Activated CD8-positive, alpha-beta memory T cell treated with anti-CD3 and anti-CD28 coated beads, Interleukin-2, amount 10 ng/mL, durations not matched to agents 7 days and 5 days (primary cell): ENCODE measurements at regions not wholly inside any gene's neighbourhood (a gene's known extent, or its start where the extent isn't known, plus 50 kb on each side); places are given as distances from the start of the nearest gene placed in this dataset.
"Not testable (repeated sequence)": the region's sequence is repeated elsewhere in the genome, so short reads cannot be mapped to it uniquely, and the experiment has no call there.

ENCODE experiments used
- ATAC-seq: fragments of 150-1000 bp; cut with Tn5 transposase; one replicate; pipeline ENCODE4 v1.10.0; 2021; ENCODE audit warnings: moderate library complexity
- CTCF ChIA-PET: fragments of 350-600 bp; sonication (Branson Sonifier 250); formaldehyde crosslinking; loops from one replicate; lab custom pipeline; 2021; ENCODE audit warnings: antibody characterized with exemption; lab: Charles Lee
- DNase-seq: peaks from one replicate; pipeline ENCODE4 v3.0.0-alpha.2; 2020
- H3K27ac Mint-ChIP-seq: one replicate; pipeline ENCODE4 v1.8.0; 2021; ENCODE audit warnings: mild to moderate bottlenecking, mixed read lengths
- H3K27me3 Mint-ChIP-seq: one replicate; pipeline ENCODE4 v1.8.0; 2021; ENCODE audit warnings: mixed read lengths
- H3K36me3 Mint-ChIP-seq: one replicate; pipeline ENCODE4 v1.8.0; 2021; ENCODE audit warnings: mild to moderate bottlenecking, mixed read lengths
- H3K4me1 Mint-ChIP-seq: one replicate; pipeline ENCODE4 v1.8.0; 2021; ENCODE audit warnings: mixed read lengths
- H3K4me3 Mint-ChIP-seq: one replicate; pipeline ENCODE4 v1.8.0; 2021; ENCODE audit warnings: mild to moderate bottlenecking, moderate library complexity, mixed read lengths
- H3K9me3 Mint-ChIP-seq: one replicate; pipeline ENCODE4 v1.8.0; 2022; ENCODE audit warnings: low read depth, mixed read lengths

DNA sequence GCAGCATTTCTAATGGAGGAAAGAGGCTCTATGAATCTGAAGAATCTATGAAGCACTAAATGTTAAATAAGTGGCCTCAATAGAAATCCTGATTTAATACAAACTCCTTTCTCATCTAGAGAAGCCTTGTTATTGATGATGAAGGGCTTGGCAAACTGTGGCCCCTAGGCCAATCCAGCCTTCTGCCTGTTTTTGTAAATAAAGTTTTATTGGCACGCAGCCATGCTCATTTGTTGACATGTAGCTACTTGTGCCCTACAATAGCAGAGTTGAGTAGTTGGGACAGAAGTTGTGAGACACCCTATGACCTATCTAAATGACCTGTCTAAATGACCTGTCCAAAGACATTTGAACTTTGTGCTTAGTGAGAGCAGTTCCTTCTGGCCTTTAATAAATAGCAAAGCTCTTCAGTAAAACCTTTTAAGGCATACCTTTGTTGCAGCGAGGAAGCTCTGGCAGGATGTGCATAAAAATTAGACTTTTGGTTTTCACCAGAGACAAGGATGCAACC is 484.4 kb upstream of the SPRED2 start:
- DNase-seq (no peak), ATAC-seq (no peak)
- H3K4me1 Mint-ChIP-seq, result no peaks in the 10 kb centered on the region
- no peak overlapping the region for H3K27ac Mint-ChIP-seq
- CTCF ChIA-PET, result no interaction called here
- H3K36me3 Mint-ChIP-seq, result no peaks in the 10 kb centered on the region
- H3K9me3 Mint-ChIP-seq, result no peaks in the 10 kb centered on the region
- H3K27me3 Mint-ChIP-seq, result no peaks in the 10 kb centered on the region
- H3K4me3 Mint-ChIP-seq, result no peak overlapping the region

DNA sequence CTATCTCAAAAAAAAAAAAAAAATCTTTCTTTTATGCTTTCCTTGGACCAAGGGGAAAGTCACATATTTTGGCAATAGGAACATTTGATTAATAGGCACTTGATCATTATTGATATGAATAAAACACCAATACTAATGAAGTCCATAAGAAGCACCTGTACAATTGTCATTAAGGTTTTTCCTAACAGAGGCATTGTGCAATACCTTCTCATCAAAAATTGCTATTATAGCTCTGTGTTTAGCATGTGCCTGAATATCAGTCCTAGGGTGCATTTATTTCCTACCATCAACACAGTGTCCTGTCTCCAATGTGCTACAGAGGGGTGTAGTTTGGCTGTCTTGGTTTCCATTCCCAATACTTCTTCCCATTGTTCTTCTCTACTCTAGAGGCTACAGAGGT is 483.8 kb upstream of the SPRED2 start:
- H3K9me3 Mint-ChIP-seq, result no peaks in the 10 kb centered on the region
- no peaks in the 10 kb centered on the region for H3K27me3 Mint-ChIP-seq
- CTCF ChIA-PET, result no interaction called here
- no peak overlapping the region for H3K27ac Mint-ChIP-seq
- no peaks in the 10 kb centered on the region for H3K36me3 Mint-ChIP-seq
- no peaks in the 10 kb centered on the region for H3K4me1 Mint-ChIP-seq
- no peak for ATAC-seq
- no peak for DNase-seq
- no peak overlapping the region for H3K4me3 Mint-ChIP-seq

DNA sequence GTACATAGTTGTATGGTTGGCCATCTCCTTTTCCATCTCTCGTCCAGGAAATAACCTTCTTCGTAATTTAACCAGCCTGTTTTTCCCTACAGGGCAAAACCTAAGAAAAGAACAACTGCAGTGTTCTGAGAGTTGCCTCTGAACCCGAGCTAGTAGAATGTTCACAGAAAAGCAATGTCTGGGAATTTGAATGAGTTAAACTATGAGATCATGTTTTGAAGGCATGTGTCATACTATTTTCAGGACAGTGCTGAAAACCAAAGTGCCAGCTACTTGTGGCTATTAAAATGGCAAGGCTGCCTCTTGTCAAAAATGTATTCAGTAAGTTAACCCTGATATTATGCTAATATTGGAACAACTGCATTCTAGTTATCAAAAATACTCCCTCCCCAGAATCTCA is 482.9 kb upstream of the SPRED2 start:
- Mint-ChIP-seq H3K36me3 (no peaks in the 10 kb centered on the region), H3K9me3 (no peaks in the 10 kb centered on the region), H3K4me3 (no peak overlapping the region), H3K27ac (no peak overlapping the region), H3K27me3 (no peaks in the 10 kb centered on the region), H3K4me1 (no peaks in the 10 kb centered on the region)
- DNase-seq (no peak), ATAC-seq (no peak)
- CTCF ChIA-PET, result no interaction called here

DNA sequence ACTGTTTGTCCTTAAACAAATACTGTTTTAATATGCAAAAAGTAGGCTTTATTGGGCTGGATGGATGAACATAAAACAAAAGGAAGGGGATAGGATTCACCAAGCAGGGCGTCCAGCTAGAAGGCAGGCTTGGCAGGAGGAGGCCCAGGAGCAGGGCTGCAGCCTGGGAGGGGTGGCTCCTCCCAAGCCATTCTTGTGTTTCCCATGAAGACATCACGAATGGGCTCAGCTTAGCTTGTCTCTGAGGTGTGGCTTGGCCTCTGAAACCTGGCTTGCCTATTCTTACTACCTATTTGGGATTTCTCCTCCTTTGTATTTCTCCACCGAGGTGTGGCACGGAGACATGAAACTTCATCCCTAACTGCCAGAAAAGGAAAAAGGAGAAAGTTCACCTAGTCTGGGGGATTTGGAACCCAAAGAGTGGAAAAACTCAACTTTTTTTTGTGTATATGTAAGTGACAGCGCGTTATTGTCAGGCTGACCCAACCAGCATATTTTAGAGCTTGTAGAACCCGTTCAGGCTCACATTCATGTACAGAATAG is 481.9 kb upstream of the SPRED2 start:
- Mint-ChIP-seq H3K27me3 (no peaks in the 10 kb centered on the region), H3K4me1 (no peaks in the 10 kb centered on the region), H3K4me3 (no peak overlapping the region), H3K27ac (no peak overlapping the region), H3K36me3 (no peaks in the 10 kb centered on the region), H3K9me3 (no peaks in the 10 kb centered on the region)
- ATAC-seq (no peak), DNase-seq (no peak)
- CTCF ChIA-PET, result no interaction called here

DNA sequence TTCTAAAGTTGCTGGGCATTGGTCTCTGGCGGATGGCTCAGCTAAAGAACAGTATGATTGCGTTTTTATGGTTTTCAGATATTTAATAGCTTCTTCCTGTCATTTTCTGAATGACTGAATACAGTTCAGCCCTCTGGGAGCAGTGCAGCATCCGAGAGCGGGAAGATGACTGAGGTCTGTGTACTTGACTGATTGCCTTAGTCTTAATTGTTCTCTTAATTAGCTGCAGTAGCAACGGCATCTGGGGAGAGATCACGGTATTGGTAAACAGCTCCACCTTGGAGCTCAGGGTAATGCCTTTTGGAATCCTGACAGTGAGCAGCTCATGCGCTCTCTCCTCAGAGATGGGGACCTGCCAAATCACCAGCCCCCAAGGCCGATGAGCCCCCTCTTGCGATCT is 481.4 kb upstream of the SPRED2 start:
- no peak for ATAC-seq
- CTCF ChIA-PET, result no interaction called here

DNA sequence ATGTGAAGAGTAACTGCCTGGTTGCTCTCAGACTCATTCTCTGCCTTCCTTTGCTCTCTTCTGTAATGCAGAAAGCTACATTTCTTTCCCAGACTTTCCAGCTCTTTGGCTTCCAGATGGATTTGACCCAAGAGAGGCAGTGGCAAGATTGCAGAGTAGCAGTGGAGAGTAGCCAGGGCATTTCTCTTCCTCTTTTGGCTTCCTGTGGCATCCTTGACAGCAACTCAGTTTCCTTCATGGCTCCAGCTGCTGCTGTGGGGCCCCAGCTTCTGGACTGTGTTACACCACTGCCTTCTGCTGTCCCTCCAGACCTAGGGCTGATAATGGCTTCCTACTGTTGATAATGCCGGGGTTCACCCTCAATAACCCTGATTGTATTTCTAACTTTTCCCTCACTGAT is 469.4 kb upstream of the SPRED2 start:
- no peaks in the 10 kb centered on the region for H3K27me3 Mint-ChIP-seq
- CTCF ChIA-PET, result no interaction called here
- H3K27ac Mint-ChIP-seq, result no peak overlapping the region
- H3K4me3 Mint-ChIP-seq, result no peak overlapping the region
- H3K36me3 Mint-ChIP-seq, result no peaks in the 10 kb centered on the region
- no peaks in the 10 kb centered on the region for H3K9me3 Mint-ChIP-seq
- DNase-seq (no peak), ATAC-seq (no peak)
- H3K4me1 Mint-ChIP-seq, result no peaks in the 10 kb centered on the region

More for the DNA sequence above, 481.4 kb upstream of the SPRED2 start:
- Mint-ChIP-seq H3K4me1 (no peaks in the 10 kb centered on the region), H3K4me3 (no peak overlapping the region), H3K27me3 (no peaks in the 10 kb centered on the region), H3K27ac (no peak overlapping the region), H3K9me3 (no peaks in the 10 kb centered on the region), H3K36me3 (no peaks in the 10 kb centered on the region)
- DNase-seq, result no peak

DNA sequence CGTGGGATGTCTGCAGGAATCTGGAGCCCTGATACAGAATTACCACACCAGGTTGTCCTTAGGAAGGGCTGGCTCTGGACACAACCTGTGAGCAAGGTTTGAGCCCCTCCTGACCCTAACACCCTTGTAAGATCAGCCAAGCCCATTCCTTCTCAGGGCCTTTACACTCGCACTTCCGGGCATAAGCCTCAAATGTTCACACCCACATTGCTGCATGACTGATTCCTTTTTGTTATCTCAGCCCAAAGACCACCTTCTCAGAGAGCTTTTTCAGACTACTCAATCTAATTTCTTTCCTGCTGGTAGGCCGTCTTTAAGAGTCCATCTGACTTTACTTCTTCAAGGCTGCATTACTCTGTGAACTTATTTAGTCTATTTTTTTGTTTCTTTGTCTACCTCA is 464.0 kb upstream of the SPRED2 start:
- no peaks in the 10 kb centered on the region for H3K4me1 Mint-ChIP-seq
- CTCF ChIA-PET, result no interaction called here
- no peak overlapping the region for H3K4me3 Mint-ChIP-seq
- H3K9me3 Mint-ChIP-seq, result no peaks in the 10 kb centered on the region
- ATAC-seq (no peak), DNase-seq (no peak)
- no peaks in the 10 kb centered on the region for H3K36me3 Mint-ChIP-seq
- no peak overlapping the region for H3K27ac Mint-ChIP-seq
- H3K27me3 Mint-ChIP-seq, result no peaks in the 10 kb centered on the region

DNA sequence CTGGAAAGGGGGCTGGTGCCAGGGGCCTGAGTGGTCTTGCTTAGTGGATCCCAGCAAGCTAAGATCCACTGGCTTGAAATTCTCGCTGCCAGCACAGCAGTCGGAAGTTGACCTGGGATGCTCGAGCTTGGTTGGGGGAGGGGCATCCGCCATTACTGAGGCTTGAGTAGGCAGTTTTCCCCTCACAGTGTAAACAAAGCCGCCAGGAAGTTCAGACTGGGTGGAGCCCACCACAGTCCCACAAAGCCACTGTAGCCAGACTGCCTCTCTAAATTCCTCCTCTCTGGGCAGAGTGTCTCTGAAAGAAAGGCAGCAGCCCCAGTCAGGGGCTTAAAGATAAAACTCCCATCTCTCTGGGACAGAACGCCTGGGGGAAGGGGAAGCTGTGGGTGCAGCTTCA is 457.7 kb upstream of the SPRED2 start:
- not testable (repeated sequence) for H3K27ac Mint-ChIP-seq

DNA sequence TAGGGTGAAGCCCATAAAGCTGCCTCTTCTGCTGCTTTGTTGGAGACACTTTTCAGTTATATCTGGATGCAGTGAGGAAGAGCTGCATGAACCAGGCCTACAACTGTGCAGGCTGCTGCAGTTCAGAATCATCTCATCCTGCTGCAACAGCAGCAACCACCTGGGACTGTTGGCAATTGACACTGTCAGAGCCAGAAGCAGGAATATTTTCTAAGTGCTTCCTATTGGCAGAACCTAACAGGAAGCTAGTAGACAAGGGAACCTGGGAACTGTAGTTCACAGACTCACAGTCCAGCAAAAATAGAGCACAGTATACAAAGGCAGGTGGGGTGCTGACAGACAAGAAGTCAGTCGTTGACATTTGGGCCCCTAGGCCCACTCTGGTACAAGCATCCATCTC is 452.9 kb upstream of the SPRED2 start:
- CTCF ChIA-PET, result no interaction called here
- Mint-ChIP-seq H3K4me3 (no peak overlapping the region), H3K27ac (no peak overlapping the region), H3K36me3 (no peaks in the 10 kb centered on the region), H3K9me3 (peaks cover 2% of the 10 kb centered on the region), H3K27me3 (no peaks in the 10 kb centered on the region), H3K4me1 (no peaks in the 10 kb centered on the region)
- DNase-seq (no peak), ATAC-seq (no peak)

More for the DNA sequence above, 457.7 kb upstream of the SPRED2 start:
- ATAC-seq, H3K4me1 Mint-ChIP-seq, H3K9me3 Mint-ChIP-seq, DNase-seq, CTCF ChIA-PET, H3K4me3 Mint-ChIP-seq, H3K36me3 Mint-ChIP-seq, H3K27me3 Mint-ChIP-seq: not testable (repeated sequence)

DNA sequence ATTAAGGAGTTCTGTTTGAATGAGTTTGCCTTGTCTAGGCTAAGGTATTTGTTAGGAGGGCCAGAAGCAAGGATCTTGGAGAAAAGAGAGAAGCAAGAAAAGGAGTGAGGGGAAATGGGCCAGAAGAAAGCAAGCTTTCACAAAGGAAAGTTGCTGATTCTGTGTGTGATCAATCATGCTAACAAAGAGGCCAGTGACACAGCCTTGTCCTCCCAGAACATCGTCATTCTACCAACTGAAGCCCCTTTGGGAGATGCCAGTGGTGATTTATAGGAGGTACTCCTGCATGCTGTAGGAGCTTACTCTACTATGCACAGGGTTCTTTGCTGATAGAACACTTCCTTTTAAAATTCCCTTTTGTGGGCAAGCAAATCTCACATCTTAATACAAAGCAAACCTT is 449.2 kb upstream of the SPRED2 start:
- H3K4me1 Mint-ChIP-seq, result no peaks in the 10 kb centered on the region
- H3K27ac Mint-ChIP-seq, result no peak overlapping the region
- DNase-seq (no peak), ATAC-seq (no peak)
- H3K36me3 Mint-ChIP-seq, result no peaks in the 10 kb centered on the region
- H3K27me3 Mint-ChIP-seq, result no peaks in the 10 kb centered on the region
- CTCF ChIA-PET, result no interaction called here
- no peak overlapping the region for H3K4me3 Mint-ChIP-seq
- no peaks in the 10 kb centered on the region for H3K9me3 Mint-ChIP-seq

DNA sequence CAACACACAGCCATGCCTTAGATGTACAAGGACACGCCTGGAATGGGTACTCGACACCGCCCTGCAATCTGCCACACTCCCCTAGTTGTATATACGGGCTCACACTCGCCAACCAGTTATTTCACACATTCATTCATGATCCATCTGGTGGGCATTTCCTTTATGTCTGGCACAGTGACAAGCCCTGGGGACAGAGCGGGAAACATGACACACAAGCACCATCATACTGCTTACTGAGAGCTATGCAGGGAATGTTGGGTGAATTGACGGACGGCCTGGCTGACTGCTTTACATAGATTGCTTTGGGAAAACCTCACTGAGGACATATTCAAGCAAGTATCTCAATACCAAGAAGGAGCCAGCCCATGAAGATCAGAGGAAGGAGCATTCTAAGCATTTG is 448.0 kb upstream of the SPRED2 start:
- CTCF ChIA-PET, result no interaction called here
- H3K27ac Mint-ChIP-seq, result no peak overlapping the region
- no peaks in the 10 kb centered on the region for H3K36me3 Mint-ChIP-seq
- no peaks in the 10 kb centered on the region for H3K27me3 Mint-ChIP-seq
- H3K4me1 Mint-ChIP-seq, result no peaks in the 10 kb centered on the region
- DNase-seq (no peak), ATAC-seq (no peak)
- no peak overlapping the region for H3K4me3 Mint-ChIP-seq
- no peaks in the 10 kb centered on the region for H3K9me3 Mint-ChIP-seq

DNA sequence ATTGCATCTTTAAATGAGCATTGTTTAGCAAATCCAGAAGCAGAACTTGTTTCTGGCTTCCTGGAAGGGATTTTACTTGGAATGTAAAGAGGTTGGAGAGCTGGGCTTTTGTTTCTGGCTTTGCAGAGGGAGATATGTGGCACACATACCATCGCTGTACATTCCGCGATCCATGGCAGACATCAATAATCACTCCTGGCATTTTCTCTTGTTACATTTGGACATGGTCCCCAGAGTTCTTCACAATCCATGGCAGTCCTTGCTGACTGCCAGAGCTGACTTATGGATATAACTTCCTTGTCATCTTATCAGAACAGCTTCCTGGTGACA is 445.6 kb upstream of the SPRED2 start:
- H3K4me1 Mint-ChIP-seq, result no peaks in the 10 kb centered on the region
- H3K27ac Mint-ChIP-seq, result no peak overlapping the region
- DNase-seq (no peak), ATAC-seq (no peak)
- CTCF ChIA-PET, result no interaction called here
- H3K36me3 Mint-ChIP-seq, result no peaks in the 10 kb centered on the region
- H3K9me3 Mint-ChIP-seq, result no peaks in the 10 kb centered on the region
- no peaks in the 10 kb centered on the region for H3K27me3 Mint-ChIP-seq
- no peak overlapping the region for H3K4me3 Mint-ChIP-seq

DNA sequence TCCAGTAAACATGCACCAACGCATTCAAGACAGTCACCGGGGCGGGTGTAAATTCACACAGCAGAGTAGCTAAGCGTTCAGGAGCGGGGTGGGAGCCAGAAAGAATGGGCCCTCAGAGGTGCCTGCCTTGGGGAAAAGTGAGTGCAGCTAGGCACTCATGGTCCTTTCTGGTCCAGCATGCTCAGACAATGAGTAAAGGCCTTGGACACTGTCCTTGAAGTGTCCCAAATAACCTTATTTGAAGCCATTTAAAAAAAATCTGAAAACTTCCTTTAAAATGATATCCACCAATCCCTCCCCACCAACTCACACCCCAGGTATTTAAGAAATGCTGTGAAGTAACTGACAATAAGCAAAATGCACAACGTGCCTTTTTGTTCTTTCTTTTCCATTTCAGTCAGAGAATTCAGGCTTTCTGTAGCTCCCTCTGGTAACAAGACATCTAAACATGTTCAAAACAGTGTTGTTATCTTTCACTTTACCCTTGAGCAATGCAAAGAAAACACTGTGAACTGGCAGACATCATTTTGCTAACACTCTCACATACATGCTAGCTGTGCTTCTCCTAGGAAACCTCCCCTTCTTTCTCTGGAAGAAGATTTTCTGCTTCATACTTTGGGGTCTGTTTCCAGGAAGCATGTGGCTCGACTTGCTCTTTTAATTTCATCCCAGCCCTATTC is 445.1 kb upstream of the SPRED2 start:
- no peaks in the 10 kb centered on the region for H3K27me3 Mint-ChIP-seq
- DNase-seq (no peak), ATAC-seq (no peak)
- H3K4me1 Mint-ChIP-seq, result no peaks in the 10 kb centered on the region
- CTCF ChIA-PET, result no interaction called here
- no peaks in the 10 kb centered on the region for H3K9me3 Mint-ChIP-seq
- H3K4me3 Mint-ChIP-seq, result no peak overlapping the region
- no peak overlapping the region for H3K27ac Mint-ChIP-seq
- H3K36me3 Mint-ChIP-seq, result no peaks in the 10 kb centered on the region

DNA sequence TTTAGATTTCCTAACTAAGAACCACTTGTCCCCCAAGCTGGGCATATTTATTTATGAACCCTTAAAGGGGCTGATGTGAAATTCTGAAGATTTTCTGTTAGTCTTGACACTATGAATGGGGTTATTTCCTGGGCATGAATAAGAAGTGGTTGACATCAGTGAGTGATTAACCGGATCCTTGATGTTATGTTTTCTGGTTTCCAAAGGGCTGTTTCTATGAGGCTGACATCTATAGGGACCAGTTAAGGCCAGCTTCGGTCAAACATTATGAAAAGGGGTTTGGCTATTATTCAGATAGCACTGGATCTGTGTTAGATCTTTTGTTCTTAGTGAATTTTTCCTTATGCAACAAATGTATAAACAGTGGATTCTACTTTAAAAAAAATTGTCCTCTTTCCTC is 443.7 kb upstream of the SPRED2 start:
- ATAC-seq, result no peak
- H3K27ac Mint-ChIP-seq, result no peak overlapping the region

More for the DNA sequence above, 443.7 kb upstream of the SPRED2 start:
- DNase-seq, result no peak
- Mint-ChIP-seq H3K4me3 (no peak overlapping the region), H3K4me1 (no peaks in the 10 kb centered on the region), H3K36me3 (no peaks in the 10 kb centered on the region), H3K9me3 (no peaks in the 10 kb centered on the region), H3K27me3 (no peaks in the 10 kb centered on the region)
- CTCF ChIA-PET, result no interaction called here
